H1 (cell line): ENCODE measurements at regions not wholly inside any gene's neighbourhood (a gene's known extent, or its start where the extent isn't known, plus 50 kb on each side); places are given as distances from the start of the nearest gene placed in this dataset.

Experiments
- CTCF ChIA-PET: fragments of 300-600 bp; sonication (Branson Sonifier 250); formaldehyde crosslinking; loops from one replicate; lab custom pipeline; 2021; ENCODE audit not compliant: partially characterized antibody; lab: Charles Lee
- POLR2A ChIA-PET: fragments of 300-600 bp; sonication (Branson Sonifier 250); formaldehyde crosslinking; loops from one replicate; lab custom pipeline; 2021; ENCODE audit warnings: inconsistent platforms; ENCODE audit not compliant: partially characterized antibody; lab: Charles Lee
- DNase-seq, 2 experiments: peaks; one replicate each; pipeline versions ENCODE4 v3.0.0 to v3.0.0-alpha.2; 2010 to 2022; ENCODE audit warnings: low spot score in 2 of 2, low read depth in 1 of 2, mixed read lengths in 1 of 2
- FAIRE-seq: peaks from 2 replicates; lab custom pipeline; 2011; peaks lifted over from hg19 to GRCh38; lab: Jason Lieb, UNC
- H2AFZ ChIP-seq: 2 replicates; pipeline ENCODE4 v1.8.1; 2012; ENCODE audit warnings: low read length, inconsistent platforms
- H2AK5ac ChIP-seq: 2 replicates; pipeline ENCODE4 v1.6.1; 2013; ENCODE audit warnings: low read depth, low read length
- H2BK120ac ChIP-seq: replicated peaks from 2 replicates; pipeline ENCODE3; 2013; ENCODE audit warnings: low read depth, low read length, inconsistent platforms
- H2BK12ac ChIP-seq: 2 replicates; pipeline ENCODE4 v1.6.1; 2013; ENCODE audit warnings: low read depth, low read length
- H2BK15ac ChIP-seq: 2 replicates; pipeline ENCODE4 v1.6.1; 2013; ENCODE audit warnings: low read length
- H2BK20ac ChIP-seq: 2 replicates; pipeline ENCODE4 v1.6.1; 2013; ENCODE audit warnings: low read length
- H2BK5ac ChIP-seq: 2 replicates; pipeline ENCODE4 v1.6.1; 2013; ENCODE audit warnings: low read depth, low read length
- H3K14ac ChIP-seq: 2 replicates; pipeline ENCODE4 v1.6.1; 2013; ENCODE audit warnings: inconsistent platforms; ENCODE audit not compliant: insufficient read length
- H3K18ac ChIP-seq: 2 replicates; pipeline ENCODE4 v1.6.1; 2013; ENCODE audit warnings: low read length; ENCODE audit errors: extremely low read depth
- H3K23ac ChIP-seq: 2 replicates; pipeline ENCODE4 v1.6.1; 2013; ENCODE audit warnings: inconsistent platforms; ENCODE audit not compliant: insufficient read length
- H3K23me2 ChIP-seq: 2 replicates; pipeline ENCODE4 v1.6.1; 2013; ENCODE audit warnings: low read depth, low read length
- H3K27ac ChIP-seq: 2 replicates; pipeline ENCODE4 v1.6.1; 2011; ENCODE audit warnings: low read depth, low read length, inconsistent platforms
- H3K27me3 ChIP-seq, 4 experiments: replicated peaks in 1 of 4; 1 replicate in 1 of 4; 2 replicates in 3 of 4; pipeline versions ENCODE4 v1.6.1 to v1.8.1; 2011 to 2013; ENCODE audit warnings: low read length in 3 of 4, mild to moderate bottlenecking in 3 of 4, inconsistent platforms in 2 of 4, mixed read lengths in 2 of 4, moderate library complexity in 1 of 4; ENCODE audit not compliant: control insufficient read depth in 3 of 4, insufficient read depth in 3 of 4; ENCODE audit errors: extremely low read depth in 1 of 4
- H3K36me3 ChIP-seq, 4 experiments: 2 replicates each; pipeline versions ENCODE4 v1.6.1 to v1.8.1; 2011 to 2013; ENCODE audit warnings: mild to moderate bottlenecking in 4 of 4, low read length in 3 of 4, moderate library complexity in 2 of 4, control low read depth in 1 of 4, inconsistent platforms in 1 of 4; ENCODE audit not compliant: insufficient read depth in 4 of 4, control insufficient read depth in 2 of 4
- H3K4ac ChIP-seq: replicated peaks from 2 replicates; pipeline ENCODE3; 2013; ENCODE audit warnings: low read length, low read depth, mixed read lengths, inconsistent platforms; ENCODE audit not compliant: insufficient read length
- H3K4me1 ChIP-seq, 4 experiments: replicated peaks in 1 of 4; 1 replicate in 1 of 4; 2 replicates in 3 of 4; pipeline versions ENCODE4 v1.6.1 to v1.8.1; 2011 to 2013; ENCODE audit warnings: low read length in 3 of 4, inconsistent platforms in 2 of 4, mixed read lengths in 1 of 4; ENCODE audit not compliant: insufficient read depth in 4 of 4, control insufficient read depth in 3 of 4
- H3K4me2 ChIP-seq, 2 experiments: 2 replicates each; pipeline versions ENCODE4 v1.6.1 to v1.8.1; 2011 to 2013; ENCODE audit warnings: low read depth in 2 of 2, low read length in 2 of 2, control low read depth in 1 of 2, inconsistent platforms in 1 of 2, mild to moderate bottlenecking in 1 of 2; ENCODE audit not compliant: insufficient read depth in 1 of 2
- H3K4me3 ChIP-seq, 4 experiments: fragments of 200-600, 300-600 bp in 1 of 4; sonication (generic), shearing (Covaris generic), sonication (Bioruptor Twin) in 1 of 4; 2 replicates each; pipeline versions ENCODE4 v1.5.1 to v1.8.1; 2011 to 2016; ENCODE audit warnings: low read length in 4 of 4, low read depth in 3 of 4, control low read depth in 2 of 4, inconsistent platforms in 2 of 4, mild to moderate bottlenecking in 2 of 4, mixed read lengths in 1 of 4, moderate library complexity in 1 of 4; ENCODE audit not compliant: insufficient read depth in 2 of 4; ENCODE audit errors: extremely low read depth in 1 of 4
- H3K56ac ChIP-seq: replicated peaks from 2 replicates; pipeline ENCODE3; 2013; ENCODE audit warnings: low read depth, mild to moderate bottlenecking, mixed read lengths, low read length, inconsistent platforms; ENCODE audit not compliant: insufficient read length
- H3K79me1 ChIP-seq: 2 replicates; pipeline ENCODE4 v1.6.1; 2013; ENCODE audit warnings: low read depth, low read length, control low read depth
- H3K79me2 ChIP-seq, 2 experiments: 2 replicates each; pipeline versions ENCODE4 v1.6.1 to v1.8.1; 2012 to 2013; ENCODE audit warnings: low read length in 2 of 2, mild to moderate bottlenecking in 2 of 2, inconsistent platforms in 1 of 2; ENCODE audit not compliant: insufficient read depth in 2 of 2, control insufficient read depth in 1 of 2
- H3K9ac ChIP-seq, 4 experiments: replicated peaks in 1 of 4; 1 replicate in 1 of 4; 2 replicates in 3 of 4; pipeline versions ENCODE4 v1.6.1 to v1.8.1; 2011 to 2013; ENCODE audit warnings: low read depth in 3 of 4, low read length in 3 of 4, control low read depth in 2 of 4, mild to moderate bottlenecking in 2 of 4, moderate library complexity in 2 of 4, inconsistent platforms in 1 of 4; ENCODE audit errors: extremely low read depth in 1 of 4
- H3K9me3 ChIP-seq, 2 experiments: 2 replicates each; pipeline versions ENCODE4 v1.6.1 to v1.8.1; 2012 to 2013; ENCODE audit warnings: mild to moderate bottlenecking in 2 of 2, moderate library complexity in 2 of 2, control low read depth in 1 of 2, inconsistent platforms in 1 of 2, low read depth in 1 of 2, low read length in 1 of 2, mixed read lengths in 1 of 2; ENCODE audit not compliant: insufficient read depth in 2 of 2
- H4K20me1 ChIP-seq, 2 experiments: replicated peaks in 1 of 2; 2 replicates each; pipeline versions ENCODE3 to v1.8.1; 2011 to 2013; ENCODE audit warnings: inconsistent platforms in 2 of 2, low read length in 2 of 2, mild to moderate bottlenecking in 1 of 2; ENCODE audit not compliant: insufficient read depth in 2 of 2, control insufficient read depth in 1 of 2
- H4K5ac ChIP-seq: 2 replicates; pipeline ENCODE4 v1.6.1; 2013; ENCODE audit warnings: low read length, low read depth, mixed read lengths, inconsistent platforms; ENCODE audit not compliant: insufficient read length
- H4K8ac ChIP-seq: 2 replicates; pipeline ENCODE4 v1.8.0; 2013; ENCODE audit warnings: mild to moderate bottlenecking, moderate library complexity, low read length, inconsistent platforms; ENCODE audit not compliant: insufficient read depth; ENCODE audit errors: extremely low read depth
- H4K91ac ChIP-seq: replicated peaks from 2 replicates; pipeline ENCODE3; 2013; ENCODE audit warnings: low read length, mixed read lengths, inconsistent platforms; ENCODE audit not compliant: insufficient read length
- E2F6 ChIP-seq: IDR thresholded peaks from 2 replicates; pipeline ENCODE4 v1.6.1; 2012; ENCODE audit warnings: inconsistent platforms
- EP300 ChIP-seq, 2 experiments: IDR thresholded peaks; 1 replicate in 1 of 2; 2 replicates in 1 of 2; pipeline ENCODE4 v1.6.1; 2011 to 2012; ENCODE audit warnings: low read depth in 2 of 2, low read length in 2 of 2, mild to moderate bottlenecking in 2 of 2, borderline replicate concordance in 1 of 2, inconsistent platforms in 1 of 2, moderate library complexity in 1 of 2
- FOSL1 ChIP-seq: IDR thresholded peaks from 2 replicates; pipeline ENCODE4 v1.6.1; 2011; ENCODE audit warnings: mild to moderate bottlenecking, low read depth, low read length, moderate library complexity; ENCODE audit not compliant: insufficient read depth
- JUN ChIP-seq: IDR thresholded peaks from 2 replicates; pipeline ENCODE4 v1.6.1; 2011; ENCODE audit warnings: low read depth, mild to moderate bottlenecking, improper control_type of control experiment, low read length
- KDM4A ChIP-seq: IDR thresholded peaks from one replicate; pipeline ENCODE4 v1.7.1; 2012; ENCODE audit warnings: low read depth, mild to moderate bottlenecking, moderate library complexity, low read length, inconsistent platforms; ENCODE audit not compliant: severe bottlenecking
- MAFK ChIP-seq: IDR thresholded peaks from 2 replicates; pipeline ENCODE4 v1.6.1; 2012; ENCODE audit warnings: low read depth, mild to moderate bottlenecking, improper control_type of control experiment, low read length
- MAX ChIP-seq: IDR thresholded peaks from 2 replicates; pipeline ENCODE4 v1.6.1; 2012; ENCODE audit warnings: inconsistent platforms
- NRF1 ChIP-seq: IDR thresholded peaks from 2 replicates; pipeline ENCODE4 v1.6.1; 2011; ENCODE audit warnings: mild to moderate bottlenecking, low read depth, low read length, improper control_type of control experiment
- POLR2AphosphoS5 ChIP-seq: IDR thresholded peaks from 2 replicates; pipeline ENCODE4 v1.6.1; 2011; ENCODE audit warnings: low read depth, low read length
- POU5F1 ChIP-seq: IDR thresholded peaks from 2 replicates; pipeline ENCODE4 v1.6.1; 2011; ENCODE audit warnings: low read depth, mild to moderate bottlenecking, low read length, moderate library complexity
- RFX5 ChIP-seq: IDR thresholded peaks from 2 replicates; pipeline ENCODE4 v1.6.1; 2011; ENCODE audit warnings: low read depth, low read length, improper control_type of control experiment, borderline replicate concordance
- TAF1 ChIP-seq: IDR thresholded peaks from 2 replicates; pipeline ENCODE4 v1.6.1; 2011; ENCODE audit warnings: mild to moderate bottlenecking, low read depth, low read length
- TAF7 ChIP-seq: optimal IDR thresholded peaks from 2 replicates; pipeline ENCODE3; 2011; ENCODE audit warnings: low read depth, mild to moderate bottlenecking, inconsistent platforms, low read length, moderate library complexity, borderline replicate concordance
- YY1 ChIP-seq: IDR thresholded peaks from 2 replicates; pipeline ENCODE4 v1.6.1; 2011; ENCODE audit warnings: low read depth, mild to moderate bottlenecking, low read length
- WGBS, 2 experiments: shearing (Covaris generic) in 1 of 2; methylation state at CpG; one replicate each; pipeline versions ENCODE4 v1.1.6 to v1.1.7; 2013 to 2015; ENCODE audit warnings: low lambda C conversion rate in 2 of 2, mixed read lengths in 2 of 2, inconsistent platforms in 1 of 2, low coverage in 1 of 2, missing lambda C conversion rate in 1 of 2; ENCODE audit not compliant: insufficient replicate concordance in 2 of 2, insufficient coverage in 1 of 2, insufficient read length in 1 of 2; ENCODE audit errors: extremely low coverage in 1 of 2, missing lambda C conversion rate in 1 of 2; 5-methylcytosine and 5-hydroxymethylcytosine counted together

- H3K4me1 ChIP-seq, result no peaks in the 10 kb centered on the region
- no peak overlapping the region for H2BK15ac ChIP-seq
- POLR2A ChIA-PET, result interaction anchor here (0.6 to 0.9 kb wide), 2 partner anchors 9 to 73 kb away, joined by 3 read pairs; no protein-coding TSS in a partner anchor
- no peak overlapping the region for H2AK5ac ChIP-seq
- H3K9ac ChIP-seq, result no peak overlapping the region
- no peaks in the 10 kb centered on the region for H3K79me2 ChIP-seq
- no peaks in the 10 kb centered on the region for H3K9me3 ChIP-seq
- FAIRE-seq (no peak), DNase-seq (no peak)
- H4K20me1 ChIP-seq, result no peaks in the 10 kb centered on the region
- no peak overlapping the region for H3K4me2 ChIP-seq
- H3K23me2 ChIP-seq, result no peaks in the 10 kb centered on the region
- H4K91ac ChIP-seq, result no peak overlapping the region
- no peak overlapping the region for H3K27ac ChIP-seq
- H3K4me3 ChIP-seq, result no peak overlapping the region
- no peaks in the 10 kb centered on the region for H3K79me1 ChIP-seq
- H4K5ac ChIP-seq, result no peak overlapping the region
- no peak overlapping the region for H3K14ac ChIP-seq
- CTCF ChIA-PET, result interaction anchor here (0.9 to 4.0 kb wide), 2 partner anchors 11 to 21 kb away, joined by 3 to 25 read pairs; no protein-coding TSS in a partner anchor
- WGBS, 2 experiments, result 100% methylated on average over 1 of the region's 1 CpG; no CpG with 5 or more reads in 1 of the 2 experiments
- no peak overlapping the region for H2BK20ac ChIP-seq
- H3K23ac ChIP-seq, result no peak overlapping the region
- H3K27me3 ChIP-seq, result no peaks in the 10 kb centered on the region
- no peak overlapping the region for H3K18ac ChIP-seq
- H2BK120ac ChIP-seq, result no peak overlapping the region
- H2BK12ac ChIP-seq, result no peak overlapping the region
- H3K36me3 ChIP-seq, result no peaks in the 10 kb centered on the region
- no peak overlapping the region for H2AFZ ChIP-seq
- no peak overlapping the region for H3K56ac ChIP-seq
- no peak overlapping the region for H4K8ac ChIP-seq
- H2BK5ac ChIP-seq, result no peak overlapping the region
- H3K4ac ChIP-seq, result no peak overlapping the region
- no peak for TF ChIP-seq YY1
- TF ChIP-seq KDM4A, result no peak
- TF ChIP-seq E2F6, result no peak
- no peak for TF ChIP-seq TAF1
- TF ChIP-seq FOSL1, result no peak
- no peak for TF ChIP-seq RFX5
- TF ChIP-seq EP300 (IDR thresholded peaks at IDR 0.05; ENCODE audit: borderline replicate concordance in 1 of 2, low read depth in 2 of 2, low read length in 2 of 2), result no peak
- TF ChIP-seq POLR2AphosphoS5, result no peak
- no peak for TF ChIP-seq MAFK
- no peak for TF ChIP-seq POU5F1
- no peak for TF ChIP-seq TAF7
- TF ChIP-seq MAX, result no peak
- no peak for TF ChIP-seq NRF1
- TF ChIP-seq JUN, result no peak
Measured at GRCh38 chr18:2325933-2326332, 245.4 kb downstream of the METTL4 start.
